ENCODE measurements at regions not wholly inside any gene's neighbourhood (a gene's known extent, or its start where the extent isn't known, plus 50 kb on each side); places are given as distances from the start of the nearest gene placed in this dataset.

DNA sequence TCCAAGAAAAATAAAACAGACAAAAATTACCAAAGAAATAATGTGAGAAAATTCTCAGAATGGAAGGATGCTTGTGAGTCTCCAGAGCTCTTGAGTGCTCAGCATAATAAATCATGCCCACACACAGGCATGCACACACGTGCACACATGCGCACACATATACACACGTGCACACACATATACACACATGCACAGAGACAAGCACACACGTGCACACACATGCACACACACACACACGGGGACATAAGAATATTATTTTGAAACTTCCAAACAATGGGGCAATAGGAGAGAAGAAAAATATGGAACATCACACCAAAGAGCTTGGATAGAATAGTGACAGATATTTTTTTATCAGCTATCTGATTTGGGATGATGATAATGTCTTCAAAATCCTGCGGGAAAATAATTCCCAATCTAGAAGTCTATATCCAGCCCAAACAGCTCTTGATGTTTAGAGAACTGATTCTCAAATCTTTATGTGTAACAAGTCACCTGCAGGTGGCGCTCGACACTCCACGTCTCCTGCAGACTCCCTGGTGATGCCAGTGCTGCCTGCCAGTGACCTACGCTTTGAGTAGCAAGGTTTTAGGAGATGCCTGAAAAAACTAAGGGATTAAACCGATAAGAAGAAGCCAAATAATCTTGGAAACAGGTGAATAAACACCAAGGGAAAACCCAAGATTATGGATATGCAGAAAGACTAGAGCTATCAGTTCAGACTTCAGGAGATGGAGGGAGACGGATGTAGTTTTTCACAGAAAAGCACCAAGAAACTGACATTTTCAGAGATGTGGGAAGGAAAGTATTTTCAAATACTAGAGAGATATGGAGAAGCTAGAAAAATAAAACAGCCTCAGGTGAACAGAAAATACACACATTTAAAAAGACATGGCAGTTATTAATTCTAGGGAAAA is 743.6 kb downstream of the ETS1 start:
- no peaks in the 10 kb centered on the region for H3K36me3 ChIP-seq (ENCODE audit: insufficient read depth)
- peak; percentile 96 for ATAC-seq
- H3K27me3 ChIP-seq (ENCODE audit: insufficient read depth) = no peaks in the 10 kb centered on the region
- no peak overlapping the region for H3K4me2 ChIP-seq
- no peak overlapping the region for H3K4me3 ChIP-seq
- H2AFZ ChIP-seq = no peak overlapping the region
- H3K4me1 ChIP-seq (ENCODE audit: insufficient read depth) = 0 out of 2 replicates have a peak, but pooled peaks cover 2% of the 10 kb centered on the region
- peak; percentile 94 for DNase-seq (ENCODE audit: low spot score)
- no peaks in the 10 kb centered on the region for H3F3A ChIP-seq (replicated peaks; ENCODE audit: low read depth)
- H3K9me2 ChIP-seq (ENCODE audit: insufficient read depth) = no peaks in the 10 kb centered on the region
- Mint-ChIP-seq H3K36me3 (ENCODE audit: low read depth) (no peaks in the 10 kb centered on the region), H3K27ac (no peak overlapping the region), H3K4me1 (0 out of 3 replicates have a peak, but pooled peaks cover 3% of the 10 kb centered on the region), H3K9me3 (no peaks in the 10 kb centered on the region; the same call in 2 of the 3 replicates), H3K4me3 (no peak overlapping the region), H3K27me3 (ENCODE audit: insufficient read depth, low read depth, poor library complexity) (no peaks in the 10 kb centered on the region)
- no peaks in the 10 kb centered on the region for H4K20me1 ChIP-seq (replicated peaks; ENCODE audit: insufficient read depth)
- peak; percentile 87 to 91 for TF ChIP-seq CTCF (conservative IDR thresholded peaks at IDR 0.05; ENCODE audit: low read depth in 2 of 2)
- no peak for TF ChIP-seq EZH2 (IDR thresholded peaks at IDR 0.05; ENCODE audit: low read depth, unreplicated experiment)
- TF ChIP-seq EZH2phosphoT487 (IDR thresholded peaks at IDR 0.05; ENCODE audit: unreplicated experiment) = no peak
- 0 out of 2 replicates have a peak, but pooled peaks have one; percentile 10 for TF ChIP-seq CREB1 (CRISPR knock-in tag; IDR thresholded peaks at IDR 0.05; ENCODE audit: low read depth)
- no peaks in the 10 kb centered on the region for H3K79me2 ChIP-seq (replicated peaks; ENCODE audit: insufficient read depth)
- no peak overlapping the region for H3K27ac ChIP-seq (ENCODE audit: low read depth)

DNA sequence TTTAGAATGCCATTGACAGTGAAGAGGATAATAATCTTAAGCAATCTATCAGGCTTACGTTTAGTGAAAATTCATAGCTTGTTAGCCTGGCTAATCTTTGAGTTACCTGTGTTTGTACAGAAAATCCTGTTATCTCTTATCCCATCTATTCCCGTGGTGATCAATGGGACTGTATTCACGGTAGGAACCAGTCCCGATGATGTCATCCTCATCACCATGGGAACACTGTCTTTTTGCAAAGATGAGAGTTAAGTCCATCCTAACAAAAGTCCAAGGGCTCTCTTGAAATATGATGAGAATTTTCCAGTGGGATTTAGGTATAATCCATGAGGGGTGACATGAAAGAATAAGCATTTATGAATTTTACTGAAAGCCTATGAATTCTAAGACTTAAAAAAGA is 762.2 kb downstream of the ETS1 start:
- H3K4me1 Mint-ChIP-seq = peaks cover 4% of the 10 kb centered on the region; the same call in 2 of the 3 replicates
- TF ChIP-seq CREB1 (CRISPR knock-in tag; IDR thresholded peaks at IDR 0.05; ENCODE audit: low read depth) (no peak), NANOG (IDR thresholded peaks at IDR 0.05; ENCODE audit: borderline replicate concordance) (no peak), EZH2phosphoT487 (IDR thresholded peaks at IDR 0.05; ENCODE audit: unreplicated experiment) (no peak)
- TF ChIP-seq, protein P1, sequence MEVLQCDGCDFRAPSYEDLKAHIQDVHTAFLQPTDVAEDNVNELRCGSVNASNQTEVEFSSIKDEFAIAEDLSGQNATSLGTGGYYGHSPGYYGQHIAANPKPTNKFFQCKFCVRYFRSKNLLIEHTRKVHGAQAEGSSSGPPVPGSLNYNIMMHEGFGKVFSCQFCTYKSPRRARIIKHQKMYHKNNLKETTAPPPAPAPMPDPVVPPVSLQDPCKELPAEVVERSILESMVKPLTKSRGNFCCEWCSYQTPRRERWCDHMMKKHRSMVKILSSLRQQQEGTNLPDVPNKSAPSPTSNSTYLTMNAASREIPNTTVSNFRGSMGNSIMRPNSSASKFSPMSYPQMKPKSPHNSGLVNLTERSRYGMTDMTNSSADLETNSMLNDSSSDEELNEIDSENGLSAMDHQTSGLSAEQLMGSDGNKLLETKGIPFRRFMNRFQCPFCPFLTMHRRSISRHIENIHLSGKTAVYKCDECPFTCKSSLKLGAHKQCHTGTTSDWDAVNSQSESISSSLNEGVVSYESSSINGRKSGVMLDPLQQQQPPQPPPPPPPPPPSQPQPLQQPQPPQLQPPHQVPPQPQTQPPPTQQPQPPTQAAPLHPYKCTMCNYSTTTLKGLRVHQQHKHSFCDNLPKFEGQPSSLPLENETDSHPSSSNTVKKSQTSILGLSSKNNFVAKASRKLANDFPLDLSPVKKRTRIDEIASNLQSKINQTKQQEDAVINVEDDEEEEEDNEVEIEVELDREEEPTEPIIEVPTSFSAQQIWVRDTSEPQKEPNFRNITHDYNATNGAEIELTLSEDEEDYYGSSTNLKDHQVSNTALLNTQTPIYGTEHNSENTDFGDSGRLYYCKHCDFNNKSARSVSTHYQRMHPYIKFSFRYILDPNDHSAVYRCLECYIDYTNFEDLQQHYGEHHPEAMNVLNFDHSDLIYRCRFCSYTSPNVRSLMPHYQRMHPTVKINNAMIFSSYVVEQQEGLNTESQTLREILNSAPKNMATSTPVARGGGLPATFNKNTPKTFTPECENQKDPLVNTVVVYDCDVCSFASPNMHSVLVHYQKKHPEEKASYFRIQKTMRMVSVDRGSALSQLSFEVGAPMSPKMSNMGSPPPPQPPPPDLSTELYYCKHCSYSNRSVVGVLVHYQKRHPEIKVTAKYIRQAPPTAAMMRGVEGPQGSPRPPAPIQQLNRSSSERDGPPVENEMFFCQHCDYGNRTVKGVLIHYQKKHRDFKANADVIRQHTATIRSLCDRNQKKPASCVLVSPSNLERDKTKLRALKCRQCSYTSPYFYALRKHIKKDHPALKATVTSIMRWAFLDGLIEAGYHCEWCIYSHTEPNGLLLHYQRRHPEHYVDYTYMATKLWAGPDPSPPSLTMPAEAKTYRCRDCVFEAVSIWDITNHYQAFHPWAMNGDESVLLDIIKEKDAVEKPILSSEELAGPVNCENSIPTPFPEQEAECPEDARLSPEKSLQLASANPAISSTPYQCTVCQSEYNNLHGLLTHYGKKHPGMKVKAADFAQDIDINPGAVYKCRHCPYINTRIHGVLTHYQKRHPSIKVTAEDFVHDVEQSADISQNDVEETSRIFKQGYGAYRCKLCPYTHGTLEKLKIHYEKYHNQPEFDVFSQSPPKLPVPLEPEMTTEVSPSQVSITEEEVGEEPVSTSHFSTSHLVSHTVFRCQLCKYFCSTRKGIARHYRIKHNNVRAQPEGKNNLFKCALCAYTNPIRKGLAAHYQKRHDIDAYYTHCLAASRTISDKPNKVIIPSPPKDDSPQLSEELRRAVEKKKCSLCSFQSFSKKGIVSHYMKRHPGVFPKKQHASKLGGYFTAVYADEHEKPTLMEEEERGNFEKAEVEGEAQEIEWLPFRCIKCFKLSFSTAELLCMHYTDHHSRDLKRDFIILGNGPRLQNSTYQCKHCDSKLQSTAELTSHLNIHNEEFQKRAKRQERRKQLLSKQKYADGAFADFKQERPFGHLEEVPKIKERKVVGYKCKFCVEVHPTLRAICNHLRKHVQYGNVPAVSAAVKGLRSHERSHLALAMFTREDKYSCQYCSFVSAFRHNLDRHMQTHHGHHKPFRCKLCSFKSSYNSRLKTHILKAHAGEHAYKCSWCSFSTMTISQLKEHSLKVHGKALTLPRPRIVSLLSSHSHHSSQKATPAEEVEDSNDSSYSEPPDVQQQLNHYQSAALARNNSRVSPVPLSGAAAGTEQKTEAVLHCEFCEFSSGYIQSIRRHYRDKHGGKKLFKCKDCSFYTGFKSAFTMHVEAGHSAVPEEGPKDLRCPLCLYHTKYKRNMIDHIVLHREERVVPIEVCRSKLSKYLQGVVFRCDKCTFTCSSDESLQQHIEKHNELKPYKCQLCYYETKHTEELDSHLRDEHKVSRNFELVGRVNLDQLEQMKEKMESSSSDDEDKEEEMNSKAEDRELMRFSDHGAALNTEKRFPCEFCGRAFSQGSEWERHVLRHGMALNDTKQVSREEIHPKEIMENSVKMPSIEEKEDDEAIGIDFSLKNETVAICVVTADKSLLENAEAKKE (CRISPR knock-in tag; IDR thresholded peaks at IDR 0.05) = no peak
- TF ChIP-seq, protein P2, sequence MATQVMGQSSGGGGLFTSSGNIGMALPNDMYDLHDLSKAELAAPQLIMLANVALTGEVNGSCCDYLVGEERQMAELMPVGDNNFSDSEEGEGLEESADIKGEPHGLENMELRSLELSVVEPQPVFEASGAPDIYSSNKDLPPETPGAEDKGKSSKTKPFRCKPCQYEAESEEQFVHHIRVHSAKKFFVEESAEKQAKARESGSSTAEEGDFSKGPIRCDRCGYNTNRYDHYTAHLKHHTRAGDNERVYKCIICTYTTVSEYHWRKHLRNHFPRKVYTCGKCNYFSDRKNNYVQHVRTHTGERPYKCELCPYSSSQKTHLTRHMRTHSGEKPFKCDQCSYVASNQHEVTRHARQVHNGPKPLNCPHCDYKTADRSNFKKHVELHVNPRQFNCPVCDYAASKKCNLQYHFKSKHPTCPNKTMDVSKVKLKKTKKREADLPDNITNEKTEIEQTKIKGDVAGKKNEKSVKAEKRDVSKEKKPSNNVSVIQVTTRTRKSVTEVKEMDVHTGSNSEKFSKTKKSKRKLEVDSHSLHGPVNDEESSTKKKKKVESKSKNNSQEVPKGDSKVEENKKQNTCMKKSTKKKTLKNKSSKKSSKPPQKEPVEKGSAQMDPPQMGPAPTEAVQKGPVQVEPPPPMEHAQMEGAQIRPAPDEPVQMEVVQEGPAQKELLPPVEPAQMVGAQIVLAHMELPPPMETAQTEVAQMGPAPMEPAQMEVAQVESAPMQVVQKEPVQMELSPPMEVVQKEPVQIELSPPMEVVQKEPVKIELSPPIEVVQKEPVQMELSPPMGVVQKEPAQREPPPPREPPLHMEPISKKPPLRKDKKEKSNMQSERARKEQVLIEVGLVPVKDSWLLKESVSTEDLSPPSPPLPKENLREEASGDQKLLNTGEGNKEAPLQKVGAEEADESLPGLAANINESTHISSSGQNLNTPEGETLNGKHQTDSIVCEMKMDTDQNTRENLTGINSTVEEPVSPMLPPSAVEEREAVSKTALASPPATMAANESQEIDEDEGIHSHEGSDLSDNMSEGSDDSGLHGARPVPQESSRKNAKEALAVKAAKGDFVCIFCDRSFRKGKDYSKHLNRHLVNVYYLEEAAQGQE (IDR thresholded peaks at IDR 0.05; ENCODE audit: unreplicated experiment) = no peak

More for the DNA sequence above, 762.2 kb downstream of the ETS1 start:
- no peaks in the 10 kb centered on the region for H3K4me1 ChIP-seq (ENCODE audit: insufficient read depth)
- H3K9me2 ChIP-seq (ENCODE audit: insufficient read depth) = no peaks in the 10 kb centered on the region
- DNase-seq (ENCODE audit: low spot score) (no peak), ATAC-seq (no peak)
- Mint-ChIP-seq H3K4me3 (no peak overlapping the region), H3K27me3 (ENCODE audit: insufficient read depth, low read depth, poor library complexity) (peaks cover 2% of the 10 kb centered on the region), H3K9me3 (no peaks in the 10 kb centered on the region), H3K27ac (no peak overlapping the region), H3K36me3 (ENCODE audit: low read depth) (no peaks in the 10 kb centered on the region)
- no peaks in the 10 kb centered on the region for H3F3A ChIP-seq (replicated peaks; ENCODE audit: low read depth)
- no peaks in the 10 kb centered on the region for H4K20me1 ChIP-seq (replicated peaks; ENCODE audit: insufficient read depth)
- no peak overlapping the region for H2AFZ ChIP-seq
- no peak overlapping the region for H3K27ac ChIP-seq (ENCODE audit: low read depth)
- no peaks in the 10 kb centered on the region for H3K36me3 ChIP-seq (ENCODE audit: insufficient read depth)
- no peaks in the 10 kb centered on the region for H3K27me3 ChIP-seq (ENCODE audit: insufficient read depth)
- H3K4me3 ChIP-seq = no peak overlapping the region
- H3K4me2 ChIP-seq = no peak overlapping the region
- no peaks in the 10 kb centered on the region for H3K79me2 ChIP-seq (replicated peaks; ENCODE audit: insufficient read depth)

Data from GM23338 (cell line).